ENCODE measurements at regions not wholly inside any gene's neighbourhood (a gene's known extent, or its start where the extent isn't known, plus 50 kb on each side); places are given as distances from the start of the nearest gene placed in this dataset.

DNA sequence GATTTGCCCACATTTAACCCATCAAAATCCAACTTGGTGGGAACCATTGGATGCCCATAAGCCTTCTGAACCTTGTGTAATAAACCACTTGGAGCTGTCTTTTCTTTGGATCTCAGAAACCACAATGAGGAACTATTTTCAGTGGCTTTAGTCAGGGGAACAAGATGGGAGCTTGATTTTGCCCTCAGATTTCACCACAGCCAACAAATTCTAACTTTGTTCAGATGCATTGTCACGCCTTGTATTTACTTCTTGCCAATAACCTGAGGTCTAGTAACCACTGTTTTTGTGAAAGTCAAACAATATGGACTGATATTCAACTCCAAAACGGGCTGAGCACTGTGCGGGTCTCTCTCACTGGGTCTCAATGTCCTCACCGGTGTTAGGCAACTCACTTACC is 508.2 kb downstream of the TNS1 start:
- H3K4me3 ChIP-seq (ENCODE audit: low read length) = no peak overlapping the region
- no peak overlapping the region for H3K4me2 ChIP-seq (ENCODE audit: low read length)
- H3K79me2 ChIP-seq (ENCODE audit: control insufficient read depth, low read length) = no peaks in the 10 kb centered on the region
- no peaks in the 10 kb centered on the region for H3F3A ChIP-seq (ENCODE audit: control insufficient read depth, insufficient read depth)
- H3K9me3 ChIP-seq (ENCODE audit: control insufficient read depth, insufficient read depth, low read length) = no peaks in the 10 kb centered on the region
- no peaks in the 10 kb centered on the region for H3K9me2 ChIP-seq (replicated peaks; ENCODE audit: control insufficient read depth, low read length)
- H4K20me1 ChIP-seq (ENCODE audit: control insufficient read depth, insufficient read depth, low read depth, low read length) = no peaks in the 10 kb centered on the region
- H3K27me3 ChIP-seq (ENCODE audit: control insufficient read depth, low read length) = no peaks in the 10 kb centered on the region
- H3K27ac ChIP-seq (ENCODE audit: low read depth, low read length) = no peak overlapping the region
- H3K36me3 ChIP-seq (ENCODE audit: control insufficient read depth, low read length) = no peaks in the 10 kb centered on the region
- no peaks in the 10 kb centered on the region for H3K4me1 ChIP-seq (ENCODE audit: control insufficient read depth, low read length)
- TF ChIP-seq, protein P1, sequence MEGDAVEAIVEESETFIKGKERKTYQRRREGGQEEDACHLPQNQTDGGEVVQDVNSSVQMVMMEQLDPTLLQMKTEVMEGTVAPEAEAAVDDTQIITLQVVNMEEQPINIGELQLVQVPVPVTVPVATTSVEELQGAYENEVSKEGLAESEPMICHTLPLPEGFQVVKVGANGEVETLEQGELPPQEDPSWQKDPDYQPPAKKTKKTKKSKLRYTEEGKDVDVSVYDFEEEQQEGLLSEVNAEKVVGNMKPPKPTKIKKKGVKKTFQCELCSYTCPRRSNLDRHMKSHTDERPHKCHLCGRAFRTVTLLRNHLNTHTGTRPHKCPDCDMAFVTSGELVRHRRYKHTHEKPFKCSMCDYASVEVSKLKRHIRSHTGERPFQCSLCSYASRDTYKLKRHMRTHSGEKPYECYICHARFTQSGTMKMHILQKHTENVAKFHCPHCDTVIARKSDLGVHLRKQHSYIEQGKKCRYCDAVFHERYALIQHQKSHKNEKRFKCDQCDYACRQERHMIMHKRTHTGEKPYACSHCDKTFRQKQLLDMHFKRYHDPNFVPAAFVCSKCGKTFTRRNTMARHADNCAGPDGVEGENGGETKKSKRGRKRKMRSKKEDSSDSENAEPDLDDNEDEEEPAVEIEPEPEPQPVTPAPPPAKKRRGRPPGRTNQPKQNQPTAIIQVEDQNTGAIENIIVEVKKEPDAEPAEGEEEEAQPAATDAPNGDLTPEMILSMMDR (IDR thresholded peaks at IDR 0.05; ENCODE audit: low read depth, low read length, poor library complexity, severe bottlenecking) = no peak
- no peak for TF ChIP-seq EZH2phosphoT487 (IDR thresholded peaks at IDR 0.05; ENCODE audit: borderline replicate concordance, low read length)

DNA sequence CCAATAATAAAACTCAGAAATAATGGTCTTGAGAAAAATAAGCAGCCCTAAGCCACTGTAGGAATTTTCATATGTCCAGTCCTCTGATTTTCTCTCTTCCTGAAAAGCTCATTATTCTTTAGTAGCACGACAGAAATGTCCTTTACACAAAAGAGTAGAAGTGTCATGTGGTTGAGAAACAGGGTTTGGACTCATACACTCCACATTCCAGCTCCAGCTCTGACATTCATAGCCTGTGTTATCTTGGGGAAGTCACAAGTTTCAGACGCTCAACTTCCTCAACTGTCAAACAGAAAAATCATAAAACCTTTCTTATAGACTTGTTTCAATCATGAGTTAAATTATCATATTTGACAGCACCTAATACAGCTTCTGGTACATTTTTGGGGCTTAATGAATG is 511.5 kb downstream of the TNS1 start:
- Histone ChIP-seq H3K9me3 (ENCODE audit: control insufficient read depth, insufficient read depth, low read length) (no peaks in the 10 kb centered on the region), H3K27ac (ENCODE audit: low read depth, low read length) (no peak overlapping the region), H3K79me2 (ENCODE audit: control insufficient read depth, low read length) (no peaks in the 10 kb centered on the region), H3K36me3 (ENCODE audit: control insufficient read depth, low read length) (no peaks in the 10 kb centered on the region), H3K9me2 (replicated peaks; ENCODE audit: control insufficient read depth, low read length) (no peaks in the 10 kb centered on the region), H3K4me3 (ENCODE audit: low read length) (no peak overlapping the region), H3K4me1 (ENCODE audit: control insufficient read depth, low read length) (no peaks in the 10 kb centered on the region), H3K4me2 (ENCODE audit: low read length) (no peak overlapping the region), H4K20me1 (ENCODE audit: control insufficient read depth, insufficient read depth, low read depth, low read length) (no peaks in the 10 kb centered on the region), H3K27me3 (ENCODE audit: control insufficient read depth, low read length) (no peaks in the 10 kb centered on the region), H3F3A (ENCODE audit: control insufficient read depth, insufficient read depth) (no peaks in the 10 kb centered on the region)
- TF ChIP-seq EZH2phosphoT487 (IDR thresholded peaks at IDR 0.05; ENCODE audit: borderline replicate concordance, low read length) = no peak
- TF ChIP-seq, protein P1 (IDR thresholded peaks at IDR 0.05; ENCODE audit: low read depth, low read length, poor library complexity, severe bottlenecking) = no peak

DNA sequence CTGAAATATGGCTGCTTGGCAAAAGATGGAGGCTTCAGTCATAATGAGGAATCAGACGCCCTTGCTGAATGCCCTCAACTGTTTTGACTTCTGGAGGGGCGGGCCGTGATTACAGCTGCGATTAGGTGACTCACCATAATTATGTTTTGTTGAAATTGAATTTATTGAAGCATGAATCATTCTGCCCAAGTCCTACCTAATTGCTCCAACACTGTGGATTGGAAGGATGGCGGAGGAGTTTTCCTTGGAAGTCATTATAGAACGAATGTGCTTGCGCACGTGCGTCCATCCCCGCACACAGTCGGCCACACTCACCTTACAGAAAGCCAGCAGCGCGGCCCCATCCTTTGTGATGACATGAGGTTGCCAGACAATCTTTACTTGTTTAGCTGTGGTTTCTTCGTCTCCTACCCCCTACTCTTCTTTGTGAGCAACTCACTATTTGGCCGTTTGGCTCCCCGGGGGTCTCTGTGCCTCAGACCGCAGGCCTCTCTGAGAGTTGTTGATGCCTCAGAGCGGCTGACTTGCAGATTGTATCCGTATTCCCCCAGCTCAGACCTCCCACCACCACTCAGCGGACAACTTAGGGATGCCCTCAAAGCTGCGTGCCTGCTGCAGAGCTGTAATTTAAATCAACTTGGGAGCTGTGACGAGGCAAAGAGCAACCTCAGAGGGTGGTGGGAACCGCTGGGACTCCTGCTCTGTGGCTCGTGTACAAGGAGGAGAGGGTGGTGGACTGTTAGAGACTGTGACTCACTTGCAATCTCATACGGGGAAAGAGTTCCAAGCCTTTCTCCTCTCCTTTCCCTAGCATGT is 513.4 kb downstream of the TNS1 start:
- H4K20me1 ChIP-seq (ENCODE audit: control insufficient read depth, insufficient read depth, low read depth, low read length) = no peaks in the 10 kb centered on the region
- no peaks in the 10 kb centered on the region for H3K36me3 ChIP-seq (ENCODE audit: control insufficient read depth, low read length)
- no peak overlapping the region for H3K27ac ChIP-seq (ENCODE audit: low read depth, low read length)
- no peaks in the 10 kb centered on the region for H3K4me1 ChIP-seq (ENCODE audit: control insufficient read depth, low read length)
- H3K79me2 ChIP-seq (ENCODE audit: control insufficient read depth, low read length) = no peaks in the 10 kb centered on the region
- no peak overlapping the region for H3K4me2 ChIP-seq (ENCODE audit: low read length)
- H3K9me3 ChIP-seq (ENCODE audit: control insufficient read depth, insufficient read depth, low read length) = no peaks in the 10 kb centered on the region
- H3F3A ChIP-seq (ENCODE audit: control insufficient read depth, insufficient read depth) = no peaks in the 10 kb centered on the region
- no peaks in the 10 kb centered on the region for H3K27me3 ChIP-seq (ENCODE audit: control insufficient read depth, low read length)
- no peaks in the 10 kb centered on the region for H3K9me2 ChIP-seq (replicated peaks; ENCODE audit: control insufficient read depth, low read length)
- H3K4me3 ChIP-seq (ENCODE audit: low read length) = no peak overlapping the region
- TF ChIP-seq, protein P1 (IDR thresholded peaks at IDR 0.05; ENCODE audit: low read depth, low read length, poor library complexity, severe bottlenecking) = no peak
- no peak for TF ChIP-seq EZH2phosphoT487 (IDR thresholded peaks at IDR 0.05; ENCODE audit: borderline replicate concordance, low read length)

All from DOHH2 (cell line).